GM23338 (cell line): ENCODE measurements at regions not wholly inside any gene's neighbourhood (a gene's known extent, or its start where the extent isn't known, plus 50 kb on each side); places are given as distances from the start of the nearest gene placed in this dataset.

Experiments
- EZH2 ChIP-seq: fragments of 200-600 bp; sonication (generic); IDR thresholded peaks from one replicate; pipeline ENCODE4 v1.8.0; 2017; ENCODE audit warnings: antibody characterized with exemption, mild to moderate bottlenecking, low read depth; ENCODE audit not compliant: unreplicated experiment
- EZH2phosphoT487 ChIP-seq: fragments of 200-600 bp; sonication (generic); IDR thresholded peaks from one replicate; pipeline ENCODE4 v1.8.1; 2018; ENCODE audit warnings: antibody characterized with exemption; ENCODE audit not compliant: unreplicated experiment
- JUNB ChIP-seq: IDR thresholded peaks from one replicate; pipeline ENCODE4 v1.6.1; 2016; ENCODE audit warnings: antibody characterized with exemption; ENCODE audit not compliant: unreplicated experiment
- STAT1 ChIP-seq: IDR thresholded peaks from one replicate; pipeline ENCODE4 v1.6.1; 2016; ENCODE audit warnings: antibody characterized with exemption; ENCODE audit not compliant: unreplicated experiment
- ZNF114 ChIP-seq: fragments of 250-450 bp; sonication (Bioruptor Pico); IDR thresholded peaks from 2 replicates; pipeline ENCODE4 v1.5.0; 2020; ENCODE audit warnings: mild to moderate bottlenecking, moderate library complexity
- ZNF331 ChIP-seq: fragments of 250-450 bp; sonication (Bioruptor Pico); IDR thresholded peaks from 2 replicates; pipeline ENCODE4 v1.5.0; 2020; ENCODE audit warnings: low read depth, mild to moderate bottlenecking, moderate library complexity
- TF ChIP-seq, protein P1 (sequence below), 2 experiments: fragments of 200-600 bp in 1 of 2; sonication (generic) in 1 of 2; conservative IDR thresholded peaks; 2 replicates each; pipeline versions ENCODE4 v1.5.1 to v1.6.1; 2016 to 2017; ENCODE audit warnings: antibody characterized with exemption in 2 of 2, low read depth in 2 of 2, mild to moderate bottlenecking in 2 of 2, moderate library complexity in 1 of 2
- TF ChIP-seq, protein P2 (sequence below): IDR thresholded peaks from one replicate; pipeline ENCODE4 v1.6.1; 2018; ENCODE audit warnings: antibody characterized with exemption; ENCODE audit not compliant: unreplicated experiment

GRCh38 chr1:55427606-55428005, 212.4 kb upstream of the USP24 start:
- TF ChIP-seq, protein P1, sequence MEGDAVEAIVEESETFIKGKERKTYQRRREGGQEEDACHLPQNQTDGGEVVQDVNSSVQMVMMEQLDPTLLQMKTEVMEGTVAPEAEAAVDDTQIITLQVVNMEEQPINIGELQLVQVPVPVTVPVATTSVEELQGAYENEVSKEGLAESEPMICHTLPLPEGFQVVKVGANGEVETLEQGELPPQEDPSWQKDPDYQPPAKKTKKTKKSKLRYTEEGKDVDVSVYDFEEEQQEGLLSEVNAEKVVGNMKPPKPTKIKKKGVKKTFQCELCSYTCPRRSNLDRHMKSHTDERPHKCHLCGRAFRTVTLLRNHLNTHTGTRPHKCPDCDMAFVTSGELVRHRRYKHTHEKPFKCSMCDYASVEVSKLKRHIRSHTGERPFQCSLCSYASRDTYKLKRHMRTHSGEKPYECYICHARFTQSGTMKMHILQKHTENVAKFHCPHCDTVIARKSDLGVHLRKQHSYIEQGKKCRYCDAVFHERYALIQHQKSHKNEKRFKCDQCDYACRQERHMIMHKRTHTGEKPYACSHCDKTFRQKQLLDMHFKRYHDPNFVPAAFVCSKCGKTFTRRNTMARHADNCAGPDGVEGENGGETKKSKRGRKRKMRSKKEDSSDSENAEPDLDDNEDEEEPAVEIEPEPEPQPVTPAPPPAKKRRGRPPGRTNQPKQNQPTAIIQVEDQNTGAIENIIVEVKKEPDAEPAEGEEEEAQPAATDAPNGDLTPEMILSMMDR (conservative IDR thresholded peaks at IDR 0.05; ENCODE audit: low read depth in 2 of 2): no peak
- no peak for TF ChIP-seq EZH2
- TF ChIP-seq JUNB: no peak
- TF ChIP-seq ZNF114 (CRISPR knock-in tag): no peak
- TF ChIP-seq STAT1: no peak
- TF ChIP-seq ZNF331 (CRISPR knock-in tag): no peak
- TF ChIP-seq, protein P2, sequence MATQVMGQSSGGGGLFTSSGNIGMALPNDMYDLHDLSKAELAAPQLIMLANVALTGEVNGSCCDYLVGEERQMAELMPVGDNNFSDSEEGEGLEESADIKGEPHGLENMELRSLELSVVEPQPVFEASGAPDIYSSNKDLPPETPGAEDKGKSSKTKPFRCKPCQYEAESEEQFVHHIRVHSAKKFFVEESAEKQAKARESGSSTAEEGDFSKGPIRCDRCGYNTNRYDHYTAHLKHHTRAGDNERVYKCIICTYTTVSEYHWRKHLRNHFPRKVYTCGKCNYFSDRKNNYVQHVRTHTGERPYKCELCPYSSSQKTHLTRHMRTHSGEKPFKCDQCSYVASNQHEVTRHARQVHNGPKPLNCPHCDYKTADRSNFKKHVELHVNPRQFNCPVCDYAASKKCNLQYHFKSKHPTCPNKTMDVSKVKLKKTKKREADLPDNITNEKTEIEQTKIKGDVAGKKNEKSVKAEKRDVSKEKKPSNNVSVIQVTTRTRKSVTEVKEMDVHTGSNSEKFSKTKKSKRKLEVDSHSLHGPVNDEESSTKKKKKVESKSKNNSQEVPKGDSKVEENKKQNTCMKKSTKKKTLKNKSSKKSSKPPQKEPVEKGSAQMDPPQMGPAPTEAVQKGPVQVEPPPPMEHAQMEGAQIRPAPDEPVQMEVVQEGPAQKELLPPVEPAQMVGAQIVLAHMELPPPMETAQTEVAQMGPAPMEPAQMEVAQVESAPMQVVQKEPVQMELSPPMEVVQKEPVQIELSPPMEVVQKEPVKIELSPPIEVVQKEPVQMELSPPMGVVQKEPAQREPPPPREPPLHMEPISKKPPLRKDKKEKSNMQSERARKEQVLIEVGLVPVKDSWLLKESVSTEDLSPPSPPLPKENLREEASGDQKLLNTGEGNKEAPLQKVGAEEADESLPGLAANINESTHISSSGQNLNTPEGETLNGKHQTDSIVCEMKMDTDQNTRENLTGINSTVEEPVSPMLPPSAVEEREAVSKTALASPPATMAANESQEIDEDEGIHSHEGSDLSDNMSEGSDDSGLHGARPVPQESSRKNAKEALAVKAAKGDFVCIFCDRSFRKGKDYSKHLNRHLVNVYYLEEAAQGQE: no peak
- no peak for TF ChIP-seq EZH2phosphoT487
